ENCODE measurements at regions not wholly inside any gene's neighbourhood (a gene's known extent, or its start where the extent isn't known, plus 50 kb on each side); places are given as distances from the start of the nearest gene placed in this dataset.

DNA sequence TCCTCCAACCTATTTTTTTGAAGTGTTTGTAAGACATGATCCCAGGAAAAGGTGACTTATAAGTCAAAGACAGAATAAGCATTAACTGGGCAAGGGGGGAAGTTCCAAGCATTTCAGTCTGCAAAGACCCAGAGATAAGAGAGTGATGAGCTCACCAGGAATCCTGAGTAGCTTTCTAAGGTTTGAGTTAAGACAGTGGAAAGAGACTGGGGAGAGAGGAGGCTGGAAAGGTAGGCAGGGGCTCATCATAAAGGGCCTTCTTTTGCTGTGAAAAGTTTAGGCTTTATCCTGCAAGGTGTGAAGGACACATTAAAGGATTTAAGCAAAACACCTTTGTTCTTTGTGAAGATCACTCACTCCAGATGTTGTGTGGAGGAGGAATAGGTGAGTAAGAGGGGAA is 438.8 kb downstream of the CHL1 start:
- H3K27ac ChIP-seq (ENCODE audit: extremely low read length, insufficient read depth, low read length), result no peak overlapping the region
- in situ Hi-C loops (cut with HindIII; ENCODE audit: extremely low pct_ligation_motif_present, low pct_unique_long_range_greater_than_20kb) (no loop called here), intact Hi-C loops (cut with micrococcal nuclease; ENCODE audit: unreplicated experiment) (no loop called here)
- no peaks in the 10 kb centered on the region for H3K27me3 ChIP-seq (ENCODE audit: control insufficient read depth in 1 of 2, insufficient read depth in 2 of 2, low read length in 2 of 2)
- ChIA-PET CTCF (ENCODE audit: low intra/inter-chr PET ratio, low total read pairs) (no interaction called here), POLR2A (no interaction called here)
- no peak overlapping the region for H3K9ac ChIP-seq (ENCODE audit: insufficient read depth, low read depth, low read length)
- no peak overlapping the region for H3K4me3 ChIP-seq (replicated peaks in 1 of 3; ENCODE audit: insufficient read depth in 1 of 3, low read depth in 2 of 3, low read length in 3 of 3)
- H4K20me1 ChIP-seq (ENCODE audit: insufficient read depth, low read length), result no peaks in the 10 kb centered on the region
- H3K79me2 ChIP-seq (ENCODE audit: insufficient read depth, low read length), result no peaks in the 10 kb centered on the region
- H3K9me3 ChIP-seq (ENCODE audit: low read length), result peaks cover 65% of the 10 kb centered on the region
- no peak overlapping the region for H3K4me2 ChIP-seq (ENCODE audit: low read depth, low read length)
- H3K36me3 ChIP-seq (replicated peaks in 1 of 2; ENCODE audit: control insufficient read depth in 1 of 2, insufficient read depth in 2 of 2, low read length in 2 of 2), result no peaks in the 10 kb centered on the region
- no peak overlapping the region for H2AFZ ChIP-seq (ENCODE audit: low read length)
- FAIRE-seq (no peak), DNase-seq (ENCODE audit: low spot score) (no peak), ATAC-seq (no peak)
- BruUV-seq (replicated peaks), result no TSS peak
- TF ChIP-seq, protein P1, sequence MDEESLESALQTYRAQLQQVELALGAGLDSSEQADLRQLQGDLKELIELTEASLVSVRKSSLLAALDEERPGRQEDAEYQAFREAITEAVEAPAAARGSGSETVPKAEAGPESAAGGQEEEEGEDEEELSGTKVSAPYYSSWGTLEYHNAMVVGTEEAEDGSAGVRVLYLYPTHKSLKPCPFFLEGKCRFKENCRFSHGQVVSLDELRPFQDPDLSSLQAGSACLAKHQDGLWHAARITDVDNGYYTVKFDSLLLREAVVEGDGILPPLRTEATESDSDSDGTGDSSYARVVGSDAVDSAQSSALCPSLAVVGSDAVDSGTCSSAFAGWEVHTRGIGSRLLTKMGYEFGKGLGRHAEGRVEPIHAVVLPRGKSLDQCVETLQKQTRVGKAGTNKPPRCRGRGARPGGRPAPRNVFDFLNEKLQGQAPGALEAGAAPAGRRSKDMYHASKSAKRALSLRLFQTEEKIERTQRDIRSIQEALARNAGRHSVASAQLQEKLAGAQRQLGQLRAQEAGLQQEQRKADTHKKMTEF (CRISPR knock-in tag; IDR thresholded peaks at IDR 0.05), result no peak
- TF ChIP-seq ZMYM4 (CRISPR knock-in tag; IDR thresholded peaks at IDR 0.05), result no peak
- TF ChIP-seq PCBP1 (IDR thresholded peaks at IDR 0.05; ENCODE audit: borderline replicate concordance, low read depth, low read length), result no peak
- no peak for TF ChIP-seq PTBP1 (IDR thresholded peaks at IDR 0.05; ENCODE audit: low read depth, low read length, poor library complexity, severe bottlenecking)
- TF ChIP-seq NKX3-1 (CRISPR knock-in tag; IDR thresholded peaks at IDR 0.05), result no peak
- TF ChIP-seq ZNF138 (CRISPR knock-in tag; IDR thresholded peaks at IDR 0.05; ENCODE audit: low read depth), result no peak
- TF ChIP-seq ZNF552 (CRISPR knock-in tag; IDR thresholded peaks at IDR 0.05; ENCODE audit: borderline replicate concordance), result no peak
- TF ChIP-seq SNRNP70 (IDR thresholded peaks at IDR 0.05; ENCODE audit: low read depth, low read length), result no peak
- no peak for TF ChIP-seq ZBTB38 (CRISPR knock-in tag; IDR thresholded peaks at IDR 0.05)
- TF ChIP-seq, protein P2, sequence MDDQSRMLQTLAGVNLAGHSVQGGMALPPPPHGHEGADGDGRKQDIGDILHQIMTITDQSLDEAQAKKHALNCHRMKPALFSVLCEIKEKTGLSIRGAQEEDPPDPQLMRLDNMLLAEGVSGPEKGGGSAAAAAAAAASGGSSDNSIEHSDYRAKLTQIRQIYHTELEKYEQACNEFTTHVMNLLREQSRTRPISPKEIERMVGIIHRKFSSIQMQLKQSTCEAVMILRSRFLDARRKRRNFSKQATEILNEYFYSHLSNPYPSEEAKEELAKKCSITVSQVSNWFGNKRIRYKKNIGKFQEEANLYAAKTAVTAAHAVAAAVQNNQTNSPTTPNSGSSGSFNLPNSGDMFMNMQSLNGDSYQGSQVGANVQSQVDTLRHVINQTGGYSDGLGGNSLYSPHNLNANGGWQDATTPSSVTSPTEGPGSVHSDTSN (CRISPR knock-in tag; IDR thresholded peaks at IDR 0.05; ENCODE audit: borderline replicate concordance), result no peak
- TF ChIP-seq, protein P3, sequence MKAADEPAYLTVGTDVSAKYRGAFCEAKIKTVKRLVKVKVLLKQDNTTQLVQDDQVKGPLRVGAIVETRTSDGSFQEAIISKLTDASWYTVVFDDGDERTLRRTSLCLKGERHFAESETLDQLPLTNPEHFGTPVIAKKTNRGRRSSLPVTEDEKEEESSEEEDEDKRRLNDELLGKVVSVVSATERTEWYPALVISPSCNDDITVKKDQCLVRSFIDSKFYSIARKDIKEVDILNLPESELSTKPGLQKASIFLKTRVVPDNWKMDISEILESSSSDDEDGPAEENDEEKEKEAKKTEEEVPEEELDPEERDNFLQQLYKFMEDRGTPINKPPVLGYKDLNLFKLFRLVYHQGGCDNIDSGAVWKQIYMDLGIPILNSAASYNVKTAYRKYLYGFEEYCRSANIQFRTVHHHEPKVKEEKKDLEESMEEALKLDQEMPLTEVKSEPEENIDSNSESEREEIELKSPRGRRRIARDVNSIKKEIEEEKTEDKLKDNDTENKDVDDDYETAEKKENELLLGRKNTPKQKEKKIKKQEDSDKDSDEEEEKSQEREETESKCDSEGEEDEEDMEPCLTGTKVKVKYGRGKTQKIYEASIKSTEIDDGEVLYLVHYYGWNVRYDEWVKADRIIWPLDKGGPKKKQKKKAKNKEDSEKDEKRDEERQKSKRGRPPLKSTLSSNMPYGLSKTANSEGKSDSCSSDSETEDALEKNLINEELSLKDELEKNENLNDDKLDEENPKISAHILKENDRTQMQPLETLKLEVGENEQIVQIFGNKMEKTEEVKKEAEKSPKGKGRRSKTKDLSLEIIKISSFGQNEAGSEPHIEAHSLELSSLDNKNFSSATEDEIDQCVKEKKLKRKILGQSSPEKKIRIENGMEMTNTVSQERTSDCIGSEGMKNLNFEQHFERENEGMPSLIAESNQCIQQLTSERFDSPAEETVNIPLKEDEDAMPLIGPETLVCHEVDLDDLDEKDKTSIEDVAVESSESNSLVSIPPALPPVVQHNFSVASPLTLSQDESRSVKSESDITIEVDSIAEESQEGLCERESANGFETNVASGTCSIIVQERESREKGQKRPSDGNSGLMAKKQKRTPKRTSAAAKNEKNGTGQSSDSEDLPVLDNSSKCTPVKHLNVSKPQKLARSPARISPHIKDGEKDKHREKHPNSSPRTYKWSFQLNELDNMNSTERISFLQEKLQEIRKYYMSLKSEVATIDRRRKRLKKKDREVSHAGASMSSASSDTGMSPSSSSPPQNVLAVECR (CRISPR knock-in tag; IDR thresholded peaks at IDR 0.05; ENCODE audit: borderline replicate concordance), result no peak
- no peak for TF ChIP-seq PHF21A (CRISPR knock-in tag; IDR thresholded peaks at IDR 0.05)
- no peak for TF ChIP-seq ZNF432 (CRISPR knock-in tag; IDR thresholded peaks at IDR 0.05; ENCODE audit: borderline replicate concordance)
- no peak for TF ChIP-seq ZBTB7B (CRISPR knock-in tag; IDR thresholded peaks at IDR 0.05)
- H3K4me1 ChIP-seq (ENCODE audit: insufficient read depth, low read length), result no peaks in the 10 kb centered on the region

Measured in HepG2 (cell line).